T-cell (primary cell): ENCODE measurements at regions not wholly inside any gene's neighbourhood (a gene's known extent, or its start where the extent isn't known, plus 50 kb on each side); places are given as distances from the start of the nearest gene placed in this dataset.
"Not testable (repeated sequence)": the region's sequence is repeated elsewhere in the genome, so short reads cannot be mapped to it uniquely, and the experiment has no call there.

ENCODE experiments used
- ATAC-seq, 4 experiments: fragments of 200-7000 bp in 3 of 4; fragments of 150-1000 bp in 1 of 4; cut with Tn5 transposase; replicated peaks in 1 of 4; 1 replicate in 3 of 4; 2 replicates in 1 of 4; pipeline ENCODE4 v1.10.0; 2021; ENCODE audit warnings: moderate library complexity in 3 of 4, mild to moderate bottlenecking in 2 of 4, moderate number of reproducible peaks in 1 of 4
- CTCF ChIA-PET, 2 donors: fragments of 300-600 bp; sonication (Branson Sonifier 250); formaldehyde crosslinking; loops; one replicate each; lab custom pipeline; 2022; ENCODE audit warnings: antibody characterized with exemption in 2 of 2; lab: Charles Lee
- POLR2A ChIA-PET, 2 donors: fragments of 300-600 bp; sonication (Branson Sonifier 250); formaldehyde crosslinking; loops; one replicate each; lab custom pipeline; 2022; ENCODE audit warnings: antibody characterized with exemption in 2 of 2; lab: Charles Lee
- DNase-seq, 35 experiments: peaks; one replicate each; pipeline versions ENCODE4 v3.0.0 to v3.0.0-alpha.2; 2013 to 2023
- H3K27ac ChIP-seq: one replicate; pipeline ENCODE4 v1.5.1; 2013; ENCODE audit warnings: low read length
- H3K27me3 ChIP-seq, 2 experiments: replicated peaks in 1 of 2; 1 replicate in 1 of 2; 2 replicates in 1 of 2; pipeline versions ENCODE4 v1.6.1 to v1.7.0; 2013; ENCODE audit warnings: low read length in 1 of 2, mixed read lengths in 1 of 2; ENCODE audit not compliant: control insufficient read depth in 2 of 2, insufficient read depth in 2 of 2; ENCODE audit errors: extremely low read depth in 1 of 2
- H3K36me3 ChIP-seq, 2 donors: 1 replicate in 1 of 2; 2 replicates in 1 of 2; pipeline versions ENCODE4 v1.6.1 to v1.7.0; 2013; ENCODE audit warnings: low read length in 1 of 2; ENCODE audit not compliant: control insufficient read depth in 2 of 2, insufficient read depth in 1 of 2; ENCODE audit errors: extremely low read depth in 1 of 2
- H3K4me1 ChIP-seq, 2 experiments: 1 replicate in 1 of 2; 2 replicates in 1 of 2; pipeline versions ENCODE4 v1.6.1 to v1.7.0; 2013; ENCODE audit warnings: low read length in 2 of 2, mixed read lengths in 1 of 2; ENCODE audit not compliant: insufficient read depth in 2 of 2, control insufficient read depth in 1 of 2; ENCODE audit errors: extremely low read depth in 1 of 2
- H3K4me3 ChIP-seq, 2 donors: 1 replicate in 1 of 2; 2 replicates in 1 of 2; pipeline versions ENCODE4 v1.5.1 to v1.7.0; 2013; ENCODE audit warnings: mild to moderate bottlenecking in 2 of 2, low read length in 1 of 2, moderate library complexity in 1 of 2; ENCODE audit not compliant: control insufficient read depth in 1 of 2; ENCODE audit errors: extremely low read depth in 1 of 2
- H3K9me3 ChIP-seq: 2 replicates; pipeline ENCODE4 v1.7.0; 2013
- H3K27ac Mint-ChIP-seq, 2 donors: one replicate each; pipeline ENCODE4 v1.8.0; 2020 to 2021; ENCODE audit warnings: mild to moderate bottlenecking in 2 of 2, mixed read lengths in 2 of 2
- H3K27me3 Mint-ChIP-seq, 2 donors: one replicate each; pipeline ENCODE4 v1.8.0; 2021 to 2022; ENCODE audit warnings: mixed read lengths in 2 of 2
- H3K36me3 Mint-ChIP-seq: one replicate; pipeline ENCODE4 v1.8.0; 2021; ENCODE audit warnings: mixed read lengths
- H3K4me1 Mint-ChIP-seq, 3 donors: one replicate each; pipeline ENCODE4 v1.8.0; 2020 to 2022; ENCODE audit warnings: mixed read lengths in 3 of 3, mild to moderate bottlenecking in 1 of 3
- H3K4me3 Mint-ChIP-seq, 3 donors: one replicate each; pipeline ENCODE4 v1.8.0; 2020 to 2022; ENCODE audit warnings: mild to moderate bottlenecking in 3 of 3, mixed read lengths in 3 of 3, moderate library complexity in 3 of 3
- H3K9me3 Mint-ChIP-seq, 3 donors: one replicate each; pipeline ENCODE4 v1.8.0; 2020 to 2022; ENCODE audit warnings: mixed read lengths in 3 of 3
- WGBS: methylation state at CpG from one replicate; pipeline ENCODE4 v1.1.5; 2013; ENCODE audit warnings: missing lambda C conversion rate; ENCODE audit not compliant: insufficient coverage; 5-methylcytosine and 5-hydroxymethylcytosine counted together

DNA sequence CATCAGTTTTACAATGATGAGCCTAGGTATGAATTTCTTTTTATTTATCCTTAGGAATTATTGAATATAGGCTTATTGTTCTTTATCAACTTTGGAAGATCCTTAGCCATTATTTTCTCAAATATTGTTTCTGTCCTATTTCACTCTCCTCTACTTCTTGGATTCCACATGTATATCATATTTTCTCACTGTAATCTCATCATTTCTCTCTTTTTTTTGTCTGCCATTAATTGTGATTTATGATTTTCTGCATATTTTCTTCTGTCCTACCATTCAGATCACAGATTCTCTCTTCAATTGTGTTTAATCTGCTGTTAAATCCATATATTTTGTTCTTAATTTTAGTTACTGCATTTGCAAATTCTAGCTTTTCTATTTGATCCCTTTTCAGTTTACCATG is 139.8 kb downstream of the ARRDC3 start:
- Histone ChIP-seq H3K4me3 (no peak overlapping the region), H3K4me1 (no peaks in the 10 kb centered on the region), H3K27me3 (no peaks in the 10 kb centered on the region), H3K36me3 (no peaks in the 10 kb centered on the region), H3K9me3 (no peaks in the 10 kb centered on the region), H3K27ac (no peak overlapping the region)
- ATAC-seq (no peak), DNase-seq (no peak)
- Mint-ChIP-seq H3K27ac (no peak overlapping the region), H3K36me3 (peaks cover 6% of the 10 kb centered on the region), H3K9me3 (peaks cover 4 to 13% (median 8%) of the 10 kb centered on the region in 3 donors), H3K4me1 (no peaks in the 10 kb centered on the region), H3K27me3 (no peaks in the 10 kb centered on the region), H3K4me3 (no peak overlapping the region)
- ChIA-PET POLR2A (no interaction called here), CTCF (interaction anchor here in 1 of 2 donors (1.1 kb wide), 1 partner anchor 140 kb away, joined by 3 read pairs; the partner anchor contains the start of gene ARRDC3)

DNA sequence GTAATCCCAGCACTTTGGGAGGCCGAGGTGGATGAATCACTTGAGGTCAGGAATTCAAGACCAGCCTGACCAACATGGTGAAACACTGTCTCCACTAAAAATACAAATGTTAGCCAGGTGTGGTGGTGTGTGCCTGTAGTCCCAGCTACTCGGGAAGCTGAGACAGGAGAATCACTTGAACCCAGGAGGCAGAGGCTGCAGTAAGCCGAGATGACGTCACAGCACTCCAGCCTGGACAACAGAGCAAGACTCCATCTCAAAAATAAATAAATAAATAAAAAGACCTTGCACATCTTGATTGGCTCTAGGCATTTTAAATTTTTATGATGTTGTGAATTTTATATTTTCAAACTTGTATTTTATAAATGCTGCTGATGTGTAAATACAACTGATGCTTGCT is 141.7 kb downstream of the ARRDC3 start:
- H3K27me3 Mint-ChIP-seq, POLR2A ChIA-PET, H3K36me3 Mint-ChIP-seq, DNase-seq, H3K4me3 ChIP-seq, H3K4me1 Mint-ChIP-seq, H3K27ac ChIP-seq, CTCF ChIA-PET, H3K27me3 ChIP-seq, H3K27ac Mint-ChIP-seq, H3K9me3 ChIP-seq, H3K36me3 ChIP-seq, H3K4me3 Mint-ChIP-seq, H3K4me1 ChIP-seq, ATAC-seq: not testable (repeated sequence)
- H3K9me3 Mint-ChIP-seq: peaks cover 4 to 13% (median 8%) of the 10 kb centered on the region in 3 donors
- no CpG with 5 or more reads among the region's 4 CpGs for WGBS

DNA sequence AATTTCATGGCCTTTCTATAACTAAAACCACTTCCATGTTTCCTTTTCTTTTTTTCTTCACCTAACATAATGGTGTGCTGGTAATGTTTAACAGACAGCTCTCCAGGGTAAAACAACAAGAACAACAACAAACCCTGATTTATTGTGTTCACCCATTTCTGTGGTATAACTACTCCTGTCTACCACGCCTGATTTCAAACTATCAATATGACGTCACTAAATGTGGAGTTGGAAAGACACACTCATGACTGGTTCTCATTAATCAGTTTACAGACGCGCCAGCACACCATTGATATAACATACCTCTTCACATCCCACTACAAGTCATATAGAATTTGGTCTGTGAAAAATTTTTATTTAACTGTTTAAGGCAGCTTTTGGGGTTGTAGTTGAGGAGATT is 142.9 kb downstream of the ARRDC3 start:
- H3K4me1 Mint-ChIP-seq: no peaks in the 10 kb centered on the region
- no peak for DNase-seq

DNA sequence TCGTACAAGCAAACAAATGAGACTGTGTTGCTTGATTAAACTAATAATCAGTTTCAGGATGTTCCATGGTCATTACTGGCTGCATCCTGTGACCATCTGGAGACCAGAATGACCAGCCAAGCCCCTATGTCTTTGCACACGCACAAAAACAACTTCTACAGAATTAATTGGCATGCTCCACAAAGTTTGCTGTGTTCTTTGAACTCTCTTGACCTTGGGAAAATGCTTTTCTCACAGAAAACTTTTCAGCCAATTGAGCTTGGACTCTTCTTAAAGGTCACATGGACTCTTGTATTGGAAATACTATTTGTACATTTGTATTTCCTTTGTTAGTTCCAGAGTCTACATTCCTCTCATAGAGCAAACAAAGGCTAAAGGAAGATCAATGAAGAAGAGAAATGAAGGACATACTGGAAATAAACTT is 147.8 kb downstream of the ARRDC3 start:
- Histone ChIP-seq H3K9me3 (no peaks in the 10 kb centered on the region), H3K4me3 (no peak overlapping the region), H3K36me3 (no peaks in the 10 kb centered on the region), H3K27ac (no peak overlapping the region), H3K27me3 (no peaks in the 10 kb centered on the region), H3K4me1 (no peaks in the 10 kb centered on the region)
- 100% methylated on average over 1 of the region's 2 CpGs for WGBS
- no peak for ATAC-seq
- POLR2A ChIA-PET: interaction anchor here in 1 of 2 donors (0.6 kb wide), 1 partner anchor 136 kb away, joined by 3 read pairs; no protein-coding TSS in a partner anchor
- Mint-ChIP-seq H3K4me1 (no peaks in the 10 kb centered on the region), H3K4me3 (no peak overlapping the region), H3K9me3 (no peaks in the 10 kb centered on the region), H3K27ac (no peak overlapping the region), H3K27me3 (peaks cover 0 to 3% of the 10 kb centered on the region in 2 donors), H3K36me3 (no peaks in the 10 kb centered on the region)
- no peak for DNase-seq
- CTCF ChIA-PET: interaction anchor here in 1 of 2 donors (0.9 kb wide), 1 partner anchor 150 kb away, joined by 3 read pairs; no protein-coding TSS in a partner anchor

More for the DNA sequence above, 142.9 kb downstream of the ARRDC3 start:
- Mint-ChIP-seq H3K9me3 (peaks cover 4 to 13% (median 8%) of the 10 kb centered on the region in 3 donors), H3K27ac (no peak overlapping the region), H3K4me3 (no peak overlapping the region), H3K36me3 (peaks cover 6% of the 10 kb centered on the region), H3K27me3 (no peaks in the 10 kb centered on the region)
- WGBS: 90% methylated on average over 2 of the region's 4 CpGs
- ATAC-seq: no peak
- Histone ChIP-seq H3K4me3 (no peak overlapping the region), H3K9me3 (no peaks in the 10 kb centered on the region), H3K27ac (no peak overlapping the region), H3K4me1 (no peaks in the 10 kb centered on the region), H3K36me3 (no peaks in the 10 kb centered on the region), H3K27me3 (no peaks in the 10 kb centered on the region)
- ChIA-PET POLR2A (no interaction called here), CTCF (interaction anchor here in 1 of 2 donors (1.0 kb wide), 1 partner anchor 13 kb away, joined by 6 read pairs; no protein-coding TSS in a partner anchor)

DNA sequence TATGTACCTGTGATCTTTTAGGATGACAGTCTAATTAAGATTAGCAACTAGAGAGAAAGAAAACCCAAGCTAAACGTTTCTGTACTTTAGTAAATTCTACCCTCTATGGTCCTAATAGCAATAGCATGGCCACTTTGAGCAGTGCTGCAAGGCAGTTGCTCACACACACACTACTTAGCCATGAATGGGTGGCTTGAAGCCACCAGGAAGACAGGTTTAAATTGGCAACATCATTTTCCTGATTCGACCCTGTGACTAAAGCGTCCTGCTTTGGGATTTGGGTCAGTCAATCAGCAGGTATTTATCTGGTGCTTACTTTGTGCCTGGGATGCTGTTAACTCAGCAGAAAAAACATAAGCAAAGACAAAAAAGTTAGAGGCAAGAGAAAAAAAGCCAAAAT is 150.6 kb downstream of the ARRDC3 start:
- Mint-ChIP-seq H3K27ac (no peak overlapping the region), H3K9me3 (peaks cover 5 to 10% (median 9%) of the 10 kb centered on the region in 3 donors), H3K36me3 (peaks cover 6% of the 10 kb centered on the region), H3K27me3 (peaks cover 3 to 4% of the 10 kb centered on the region in 2 donors), H3K4me3 (no peak overlapping the region), H3K4me1 (no peaks in the 10 kb centered on the region)
- no peak overlapping the region for H3K4me3 ChIP-seq
- H3K9me3 ChIP-seq: no peaks in the 10 kb centered on the region
- ChIA-PET CTCF (interaction anchor here (0.5 to 2.6 kb wide), 4 partner anchors 152 to 259 kb away, joined by 3 to 10 read pairs (median 6); no protein-coding TSS in a partner anchor), POLR2A (no interaction called here)
- DNase-seq (no peak), ATAC-seq (no peak)
- WGBS: 95% methylated on average over 2 of the region's 3 CpGs
- H3K27ac ChIP-seq: no peak overlapping the region
- no peaks in the 10 kb centered on the region for H3K36me3 ChIP-seq
- no peaks in the 10 kb centered on the region for H3K4me1 ChIP-seq
- H3K27me3 ChIP-seq: no peaks in the 10 kb centered on the region

DNA sequence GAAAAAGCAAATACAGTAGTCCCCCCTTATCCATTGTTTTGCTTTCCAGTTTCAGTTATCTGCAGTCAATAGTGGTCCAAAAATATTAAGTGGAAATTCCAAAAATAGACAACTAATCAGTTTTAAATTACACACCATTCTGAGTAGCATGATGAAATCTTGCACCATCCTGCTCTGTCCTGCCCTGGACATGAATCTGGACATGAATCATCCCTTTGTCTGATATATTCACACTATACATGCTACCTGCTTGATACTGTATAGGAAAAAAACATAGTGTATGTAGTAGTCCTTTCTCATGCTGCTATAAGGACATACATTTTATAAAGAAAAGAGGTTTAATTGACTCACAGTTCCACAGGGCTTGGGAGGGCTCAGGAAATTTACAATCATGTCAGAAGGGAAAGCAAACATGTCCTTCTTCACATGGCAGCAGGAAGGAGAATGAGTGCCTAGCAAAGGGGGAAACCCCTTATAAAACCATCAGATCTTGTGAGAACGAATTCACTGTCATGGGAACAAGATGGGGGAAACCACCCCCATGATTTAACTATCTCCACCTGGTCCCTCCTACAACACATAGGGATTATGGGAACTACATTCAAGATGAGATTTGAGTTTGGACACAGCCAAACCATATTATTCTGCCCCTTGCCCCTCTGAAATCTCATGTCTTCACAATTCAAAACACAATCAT is 153.9 kb downstream of the ARRDC3 start:
- Mint-ChIP-seq H3K9me3 (peaks cover 5 to 10% (median 9%) of the 10 kb centered on the region in 3 donors), H3K4me3 (no peak overlapping the region), H3K27me3 (peaks cover 3 to 4% of the 10 kb centered on the region in 2 donors), H3K27ac (no peak overlapping the region), H3K36me3 (peaks cover 6% of the 10 kb centered on the region), H3K4me1 (no peaks in the 10 kb centered on the region)
- no peak overlapping the region for H3K27ac ChIP-seq
- POLR2A ChIA-PET: no interaction called here
- CTCF ChIA-PET: interaction anchor here (2.0 to 3.8 kb wide), 3 partner anchors 156 kb away, joined by 5 to 93 read pairs (median 45); partner anchors contain the start of gene ARRDC3 (in 2 of the 2)
- no CpG with 5 or more reads among the region's 1 CpG for WGBS
- H3K36me3 ChIP-seq: no peaks in the 10 kb centered on the region
- no peaks in the 10 kb centered on the region for H3K27me3 ChIP-seq
- ATAC-seq: no peak
- no peak for DNase-seq
- H3K4me1 ChIP-seq: no peaks in the 10 kb centered on the region
- H3K9me3 ChIP-seq: no peaks in the 10 kb centered on the region
- H3K4me3 ChIP-seq: no peak overlapping the region
